Fibroblast of pulmonary artery (primary cell): ENCODE measurements at regions not wholly inside any gene's neighbourhood (a gene's known extent, or its start where the extent isn't known, plus 50 kb on each side); places are given as distances from the start of the nearest gene placed in this dataset.

Experiments
- DNase-seq: peaks from one replicate; pipeline ENCODE4 v3.0.0-alpha.2; 2010; ENCODE audit warnings: low read depth
- H3K4me3 ChIP-seq: replicated peaks from 2 replicates; pipeline ENCODE4 v1.5.1; 2011; ENCODE audit warnings: low read depth, mild to moderate bottlenecking, control low read depth, low read length, moderate library complexity
- CTCF ChIP-seq: IDR thresholded peaks from 2 replicates; pipeline ENCODE4 v1.5.1; 2011; ENCODE audit warnings: mild to moderate bottlenecking, control low read depth, low read length, inconsistent platforms; ENCODE audit errors: missing control alignments

- H3K4me3 ChIP-seq: peak overlapping the region; percentile 27
- peak; percentile 79 for DNase-seq
- no peak for TF ChIP-seq CTCF
Observed at GRCh38 chrX:9352694-9353411, 112.0 kb upstream of the TBL1X start.

- H3K4me3 ChIP-seq: no peak overlapping the region
- no peak for TF ChIP-seq CTCF
- DNase-seq: no peak
Observed at GRCh38 chrX:9354918-9355317, 109.9 kb upstream of the TBL1X start.

- DNase-seq: no peak
- no peak for TF ChIP-seq CTCF
- H3K4me3 ChIP-seq: no peak overlapping the region
Observed at GRCh38 chrX:9355739-9356138, 109.1 kb upstream of the TBL1X start.

- no peak overlapping the region for H3K4me3 ChIP-seq
- DNase-seq: no peak
- no peak for TF ChIP-seq CTCF
Observed at GRCh38 chrX:9356846-9357245, 108.0 kb upstream of the TBL1X start.

GRCh38 chrX:9357518-9358114 lies 107.2 kb upstream of the TBL1X start:
- TF ChIP-seq CTCF: no peak
- DNase-seq: no peak
- no peak overlapping the region for H3K4me3 ChIP-seq

GRCh38 chrX:9362363-9362928 lies 102.4 kb upstream of the TBL1X start:
- DNase-seq: no peak
- TF ChIP-seq CTCF: no peak
- no peak overlapping the region for H3K4me3 ChIP-seq
